ENCODE measurements at regions not wholly inside any gene's neighbourhood (a gene's known extent, or its start where the extent isn't known, plus 50 kb on each side); places are given as distances from the start of the nearest gene placed in this dataset.
"Not testable (repeated sequence)": the region's sequence is repeated elsewhere in the genome, so short reads cannot be mapped to it uniquely, and the experiment has no call there.

DNA sequence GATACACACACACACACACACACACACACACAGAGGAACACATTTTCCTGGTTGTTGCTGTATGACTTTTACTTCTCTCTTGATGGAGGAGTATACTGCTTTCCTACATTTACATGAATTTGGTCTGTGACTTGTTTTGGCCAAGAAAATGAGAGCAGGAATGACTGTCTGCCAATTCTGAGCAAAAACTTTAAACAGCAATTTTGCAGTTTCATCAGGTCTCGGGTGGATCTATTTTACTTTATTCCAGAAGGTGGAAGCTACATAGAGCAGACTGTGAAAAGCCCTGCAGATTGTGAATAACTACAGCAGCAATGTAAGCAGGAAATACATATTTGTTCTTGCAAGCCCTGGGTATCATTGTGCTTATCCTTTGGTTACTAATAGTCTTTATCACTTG, 1350.0 kb upstream of the EPHA6 start:
- no peak for DNase-seq (ENCODE audit: low read depth)

DNA sequence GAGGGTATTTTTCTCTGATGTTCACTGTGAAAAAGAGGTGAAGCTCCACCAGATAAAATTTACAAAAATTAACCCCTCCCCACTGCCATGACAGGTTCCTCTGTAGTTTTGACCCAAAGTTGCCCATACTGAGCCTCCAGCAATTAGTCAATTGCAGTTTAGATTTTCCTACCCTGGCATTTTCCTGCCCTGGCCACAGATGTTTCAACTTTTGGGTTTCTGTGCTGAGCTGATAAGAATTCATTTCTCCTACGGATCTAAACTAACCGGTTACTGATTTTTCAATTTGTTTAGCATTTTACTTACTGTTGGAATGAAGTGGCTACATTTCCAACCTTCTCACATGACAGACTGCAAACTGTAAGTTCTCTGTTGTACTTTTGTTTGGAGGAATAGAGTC, 1346.1 kb upstream of the EPHA6 start:
- no peak for DNase-seq (ENCODE audit: low read depth)

DNA sequence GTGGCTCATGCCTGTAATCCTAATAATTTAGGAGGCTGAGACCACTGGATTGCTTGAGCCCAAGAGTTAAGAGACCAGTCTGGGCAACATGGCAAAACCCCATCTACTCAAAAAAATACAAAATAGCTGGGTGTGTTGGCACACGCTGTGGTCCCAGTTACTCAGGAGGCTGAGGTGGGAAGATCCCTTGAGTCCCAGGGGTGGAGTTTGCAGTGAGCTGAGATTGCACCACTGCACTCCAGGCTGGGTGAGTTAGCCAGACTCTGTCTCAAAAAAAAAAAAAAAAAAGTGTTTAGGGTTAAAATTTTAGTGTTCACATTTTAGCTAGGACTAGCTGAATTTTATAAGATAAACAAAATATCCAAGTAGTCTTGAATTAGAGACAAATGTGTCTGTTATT, 1340.1 kb upstream of the EPHA6 start:
- DNase-seq (ENCODE audit: low read depth) = no peak

DNA sequence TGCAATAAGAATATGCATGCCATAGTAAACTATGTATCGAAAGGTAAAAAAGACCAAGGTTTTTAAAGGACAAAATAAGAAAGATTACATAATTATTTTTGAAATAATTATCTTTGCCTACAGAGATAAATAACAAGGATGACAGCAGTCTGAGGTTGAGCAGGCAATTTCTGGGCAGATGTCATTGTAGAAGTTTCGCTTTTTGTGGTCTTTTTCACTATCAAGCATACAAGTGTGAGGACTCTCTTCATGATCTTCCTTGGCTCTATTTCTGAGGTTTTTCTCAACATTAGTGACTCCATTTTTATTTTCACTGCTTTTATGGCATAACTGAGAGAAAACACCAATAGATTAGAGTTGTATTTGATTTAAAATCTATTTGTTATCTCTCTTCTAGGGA, 1337.9 kb upstream of the EPHA6 start:
- no peak for DNase-seq (ENCODE audit: low read depth)

DNA sequence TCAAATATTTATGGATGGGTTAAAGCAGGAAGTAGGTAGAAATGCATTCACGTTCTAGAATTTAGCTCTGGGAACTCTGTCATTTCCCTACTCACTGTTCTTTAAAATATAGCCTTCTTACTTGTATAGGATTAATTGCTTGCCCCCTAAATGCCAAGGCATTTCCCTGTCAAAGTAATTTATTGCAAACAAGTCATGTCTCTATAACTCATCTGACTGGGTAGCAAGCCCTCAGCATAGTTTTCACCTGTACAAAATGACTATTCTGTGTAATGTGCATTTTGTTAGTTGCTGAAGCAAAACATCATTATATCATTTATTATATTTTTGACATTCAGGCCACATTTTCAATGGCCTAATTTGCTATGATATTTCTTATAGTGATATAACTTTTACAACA, 1308.2 kb upstream of the EPHA6 start:
- no peak for DNase-seq (ENCODE audit: low read depth)

DNA sequence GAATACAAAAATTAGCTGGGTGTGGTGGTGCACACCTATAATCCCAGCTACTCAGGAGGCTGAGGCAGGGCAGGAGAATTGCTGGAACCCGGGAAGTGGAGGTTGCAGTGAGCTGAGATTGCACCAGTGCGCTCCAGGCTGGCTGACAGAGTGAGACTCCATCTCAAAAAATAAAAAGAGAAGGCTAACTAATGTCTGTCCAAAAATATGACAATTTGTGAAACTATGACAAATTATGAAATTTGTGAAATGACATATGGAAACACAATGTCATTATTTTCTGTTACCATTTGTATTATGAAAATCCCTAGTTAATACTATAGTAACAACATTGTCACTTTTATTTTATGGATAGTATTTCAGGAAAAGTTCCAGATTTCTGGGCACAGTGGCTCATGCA, 1306.3 kb upstream of the EPHA6 start:
- DNase-seq (ENCODE audit: low read depth) = no peak

DNA sequence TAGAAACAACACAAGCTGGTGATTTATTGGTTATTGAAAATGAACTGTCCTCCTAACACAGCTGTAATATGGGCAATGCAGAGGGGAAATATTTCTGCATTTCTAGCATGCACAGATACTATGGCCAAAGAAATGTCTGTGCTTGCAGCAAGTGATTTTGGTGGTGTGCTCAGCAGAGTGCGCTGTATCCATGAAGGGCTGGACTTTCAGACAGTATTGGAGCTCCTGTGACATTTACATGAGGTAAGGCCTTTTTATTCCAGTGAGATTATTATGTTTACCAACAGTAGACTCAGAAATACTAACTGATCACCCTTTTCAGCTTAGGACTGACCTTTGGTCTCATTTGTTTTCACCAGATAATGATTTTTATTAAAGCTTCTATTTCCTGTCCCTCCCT, 1302.6 kb upstream of the EPHA6 start:
- DNase-seq (ENCODE audit: low read depth) = no peak

DNA sequence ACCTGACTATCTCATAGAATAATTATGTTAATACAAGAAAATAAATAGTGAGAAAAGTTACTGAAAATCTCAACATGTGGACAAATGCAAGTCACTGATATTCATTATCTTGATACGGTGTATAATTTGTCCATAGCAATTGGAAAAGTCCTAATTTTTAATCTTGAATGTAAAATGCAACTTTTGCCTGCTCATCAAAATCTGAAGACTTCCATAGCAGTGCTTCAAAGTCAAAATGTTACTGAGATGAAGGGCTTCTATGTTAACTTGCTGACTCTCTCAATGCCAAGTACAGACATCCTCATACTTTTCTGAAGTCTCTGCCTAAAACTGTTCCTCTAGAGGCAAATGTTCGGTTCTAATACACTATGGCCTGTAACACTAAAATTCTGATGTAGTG, 1300.1 kb upstream of the EPHA6 start:
- no peak for DNase-seq (ENCODE audit: low read depth)

DNA sequence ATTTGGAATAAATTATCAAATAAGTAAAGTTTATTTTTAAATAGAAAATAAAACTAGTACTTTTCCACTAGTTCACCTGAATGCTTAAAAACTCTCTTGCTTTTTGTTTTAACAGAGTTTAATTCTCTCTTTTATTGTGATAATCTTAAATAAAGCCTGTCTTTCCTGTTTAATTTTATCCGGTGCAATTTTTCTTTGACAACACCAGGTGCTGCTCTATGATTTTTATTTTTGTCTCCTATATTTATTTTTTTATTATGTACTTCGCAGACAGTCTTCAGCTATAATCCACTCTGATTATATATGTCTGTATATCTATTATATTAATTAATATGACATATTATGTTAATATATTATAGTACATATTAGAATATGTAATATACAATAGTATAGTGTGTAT, 1293.0 kb upstream of the EPHA6 start:
- DNase-seq (ENCODE audit: low read depth) = no peak

DNA sequence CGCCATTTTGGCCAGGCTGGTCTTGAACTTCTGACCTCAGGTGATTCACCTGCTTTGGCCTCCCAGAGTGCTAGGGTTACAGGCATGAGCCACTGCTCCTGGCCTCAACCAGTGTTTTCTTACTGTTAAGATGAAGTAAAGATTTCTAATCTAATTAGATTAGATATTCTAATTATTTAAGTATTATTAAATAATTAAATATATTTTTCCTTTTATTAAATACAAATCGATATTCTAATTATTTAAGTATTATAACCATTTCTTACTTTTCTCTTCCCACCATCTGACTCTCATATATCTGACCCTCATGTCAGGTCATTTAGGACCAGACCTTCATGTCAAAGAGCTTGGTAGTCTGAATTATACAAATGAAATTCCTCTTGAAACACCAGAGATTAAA, 1291.9 kb upstream of the EPHA6 start:
- no peak for DNase-seq (ENCODE audit: low read depth)

DNA sequence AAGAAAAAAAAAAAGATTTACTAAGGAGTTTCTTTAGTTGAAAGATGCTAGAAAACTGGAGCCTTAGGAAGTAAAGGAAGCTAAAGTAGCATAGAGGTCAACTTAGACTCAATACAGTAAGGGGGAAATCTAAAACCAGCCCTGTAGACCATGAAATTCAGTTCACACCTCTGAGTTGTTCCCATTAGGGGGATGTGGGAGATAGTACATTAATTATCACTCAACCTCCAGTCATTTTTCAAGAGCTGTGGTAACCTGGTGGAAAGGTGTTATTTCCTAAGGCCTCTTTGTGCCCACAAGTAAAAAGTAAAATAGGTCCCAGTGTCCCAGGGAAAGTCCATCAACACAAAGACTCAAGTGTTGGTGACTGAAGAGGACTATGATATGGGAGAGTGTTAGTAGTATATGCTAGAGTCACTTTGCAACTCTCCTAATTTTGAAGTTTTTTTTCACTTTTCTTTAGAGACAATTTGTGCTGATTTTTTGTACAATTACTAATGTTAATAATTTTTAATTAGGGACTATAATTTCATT, 1274.4 kb upstream of the EPHA6 start:
- no peak for DNase-seq (ENCODE audit: low read depth)

DNA sequence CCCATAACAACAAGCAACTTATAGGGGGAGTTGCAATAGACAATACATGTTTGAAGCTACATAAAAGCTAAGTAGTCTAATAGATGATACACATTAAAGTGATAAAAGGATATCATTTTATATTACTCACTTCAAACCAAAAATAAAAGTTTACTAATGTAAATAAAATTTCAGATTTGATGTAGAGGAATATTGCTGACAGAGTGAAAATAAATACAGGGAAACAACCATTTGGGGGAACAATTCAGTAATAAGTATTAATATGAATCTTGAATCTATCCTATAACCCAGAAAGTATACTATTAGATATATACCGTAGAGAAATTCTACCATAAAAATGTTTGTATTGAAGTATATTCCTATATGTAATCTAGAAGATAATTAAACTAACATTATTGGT, 1248.9 kb upstream of the EPHA6 start:
- DNase-seq (ENCODE audit: low read depth) = no peak

DNA sequence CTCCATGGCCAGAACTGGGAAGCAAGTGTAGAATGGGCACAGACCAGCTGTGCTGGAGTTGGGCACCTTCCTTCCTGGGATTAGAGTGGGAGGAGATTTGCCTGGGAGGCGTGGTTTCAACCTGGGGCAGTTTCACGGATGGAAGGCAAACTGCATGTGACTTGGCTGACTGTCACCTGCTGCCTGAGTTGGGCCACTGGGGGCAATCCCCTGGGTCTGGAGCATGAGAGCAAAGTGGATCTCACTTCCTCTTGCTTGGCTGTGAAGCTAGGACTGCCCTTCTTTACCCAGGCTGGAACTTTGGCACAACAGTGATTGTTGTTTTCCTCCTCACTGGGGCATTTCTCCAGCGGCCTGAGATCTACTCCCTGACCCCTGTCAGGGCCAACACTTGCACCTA, 1247.0 kb upstream of the EPHA6 start:
- DNase-seq (ENCODE audit: low read depth) = no peak

DNA sequence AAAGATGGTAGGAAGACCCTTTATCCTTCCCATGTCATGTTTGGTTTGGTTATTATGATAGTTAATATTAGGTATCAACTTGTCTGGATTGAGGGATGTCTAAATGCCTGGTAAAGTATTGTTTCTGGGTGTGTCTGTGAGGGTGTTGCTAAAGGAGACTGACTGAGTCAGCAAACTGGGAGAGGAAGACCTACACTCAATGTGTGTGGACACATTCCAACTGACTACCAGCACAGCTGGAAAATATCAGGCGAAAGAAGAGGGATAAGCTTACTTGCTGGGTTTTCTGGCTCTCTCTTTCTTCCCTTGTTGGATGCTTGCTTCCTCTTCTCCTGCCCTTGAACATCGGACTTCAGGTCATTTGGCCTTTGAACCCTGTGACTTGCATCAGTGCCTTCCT, 1227.6 kb upstream of the EPHA6 start:
- DNase-seq (ENCODE audit: low read depth) = no peak

DNA sequence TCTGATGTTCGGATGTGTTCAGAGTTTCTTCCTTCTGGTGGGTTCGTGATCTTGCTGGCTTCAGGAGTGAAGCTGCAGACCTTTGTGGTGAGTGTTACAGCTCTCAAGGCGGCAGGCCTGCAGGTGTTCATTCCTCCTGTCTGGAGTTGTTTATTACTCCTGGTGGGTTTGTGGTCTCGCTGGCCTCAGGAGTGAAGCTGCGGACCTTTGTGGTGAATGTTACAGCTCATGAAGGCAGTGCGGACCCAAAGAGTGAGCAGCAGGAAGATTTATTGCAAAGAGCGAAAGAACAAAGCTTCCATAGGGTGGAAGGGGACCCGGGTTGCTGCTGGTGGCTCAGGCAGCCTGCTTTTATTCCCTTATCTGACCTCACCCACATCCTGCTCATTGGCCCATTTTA, 1226.8 kb upstream of the EPHA6 start:
- not testable (repeated sequence) for DNase-seq (ENCODE audit: low read depth)

DNA sequence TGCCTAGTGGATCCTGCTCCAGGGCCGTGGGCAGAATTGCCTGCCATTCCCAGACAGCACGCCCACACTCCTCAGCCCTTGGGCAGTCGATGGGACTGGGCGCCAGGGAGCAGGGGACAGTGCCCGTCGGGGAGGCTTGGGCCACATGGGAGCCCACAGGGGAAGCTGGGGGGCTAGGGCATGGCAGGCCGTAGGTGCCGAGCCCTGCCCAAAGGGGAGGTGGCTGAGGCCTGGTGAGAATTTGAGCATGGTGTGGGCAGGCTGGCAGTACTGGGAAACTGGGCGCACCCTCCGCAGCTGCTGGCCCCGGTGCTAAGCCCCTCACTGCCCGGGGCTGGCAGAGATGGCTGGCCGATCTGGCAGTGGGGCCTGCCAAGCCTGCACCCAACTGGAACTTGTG, 1225.9 kb upstream of the EPHA6 start:
- DNase-seq (ENCODE audit: low read depth) = no peak

DNA sequence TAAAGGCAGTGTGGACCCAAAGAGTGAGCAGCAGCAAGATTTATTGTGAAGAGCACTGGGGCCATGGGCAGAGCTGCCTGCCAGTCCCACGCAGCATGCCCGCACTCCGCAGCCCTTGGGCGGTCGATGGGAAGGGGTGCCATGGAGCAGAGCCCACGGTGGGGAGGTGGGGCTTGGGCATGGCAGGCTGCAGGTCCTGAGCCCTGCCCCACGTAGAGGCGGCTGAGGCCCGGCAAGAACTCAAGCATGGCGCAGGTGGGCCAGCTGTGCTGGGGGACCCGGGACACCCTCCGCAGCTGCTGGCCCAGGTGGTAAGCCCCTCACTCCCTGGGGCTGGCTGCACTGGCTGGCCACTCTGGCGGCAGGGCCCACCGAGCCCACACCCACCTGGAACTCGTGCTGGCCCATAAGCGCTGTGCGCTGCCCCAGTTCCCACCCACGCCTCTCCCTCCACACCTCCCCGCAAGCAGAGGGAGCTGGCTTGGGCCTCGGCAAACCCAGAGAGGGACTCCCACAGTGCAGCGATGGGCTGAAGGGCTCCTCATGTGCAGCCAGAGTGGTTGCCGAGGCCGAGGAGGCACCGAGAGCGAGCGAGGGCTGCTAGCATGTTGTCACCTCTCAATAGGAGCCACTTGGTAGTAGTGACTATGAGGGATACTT, 1218.8 kb upstream of the EPHA6 start:
- DNase-seq (ENCODE audit: low read depth) = no peak

DNA sequence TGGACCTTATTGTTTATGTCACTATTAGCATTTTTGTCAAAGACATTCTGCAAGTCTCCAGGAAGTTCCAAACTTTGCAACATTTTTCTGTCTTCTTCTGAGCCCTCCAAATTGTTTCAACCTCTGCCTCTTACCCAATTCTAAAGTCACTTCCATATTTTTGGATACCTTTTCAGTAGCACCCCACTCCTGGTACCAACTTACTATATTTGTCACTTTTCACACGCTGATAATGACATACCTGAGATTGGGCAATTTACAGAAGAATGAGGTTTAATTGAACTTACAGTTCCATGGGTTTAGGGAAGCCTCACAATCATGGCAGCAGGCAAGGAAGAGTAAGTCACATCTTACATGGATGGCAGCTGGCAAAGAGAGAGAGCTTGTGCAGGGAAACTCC, 1206.5 kb upstream of the EPHA6 start:
- no peak for DNase-seq (ENCODE audit: low read depth)

DNA sequence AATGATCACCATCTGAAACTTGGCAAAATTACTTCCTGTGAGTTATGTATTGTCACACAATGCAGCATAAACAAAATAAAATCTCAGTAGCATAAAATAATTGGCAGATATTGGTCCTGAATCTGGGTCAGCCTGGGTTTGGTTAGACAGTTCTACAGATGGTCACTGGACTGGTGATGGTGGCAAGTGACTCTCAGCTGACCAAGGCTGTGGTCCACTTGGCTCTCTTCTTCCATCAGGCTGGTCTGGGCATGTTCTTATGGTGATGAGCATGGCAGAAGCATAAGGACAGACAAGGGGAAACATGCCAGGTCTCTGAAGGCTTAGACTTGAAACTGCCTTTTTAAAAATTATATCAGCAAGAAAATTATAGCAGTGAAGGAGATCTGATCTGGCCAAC, 1205.0 kb upstream of the EPHA6 start:
- no peak for DNase-seq (ENCODE audit: low read depth)

DNA sequence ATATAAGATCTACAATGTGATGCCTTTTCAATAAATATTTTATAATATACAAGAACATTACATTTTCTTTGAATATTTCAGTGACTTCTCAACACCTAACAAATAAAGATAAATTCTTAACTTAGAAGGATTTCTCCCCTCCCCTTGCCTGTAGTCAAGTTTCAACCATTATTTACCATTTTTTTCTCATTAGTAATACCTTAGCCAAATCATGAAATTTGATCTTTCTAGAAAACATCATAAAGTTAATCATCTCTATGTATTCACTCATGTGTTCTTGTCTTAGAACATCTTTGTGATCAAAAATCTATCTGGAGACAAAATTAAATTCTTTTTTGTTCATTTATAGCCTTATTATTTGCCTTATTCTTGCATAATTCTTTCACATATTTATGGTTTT, 1201.8 kb upstream of the EPHA6 start:
- DNase-seq (ENCODE audit: low read depth) = no peak

DNA sequence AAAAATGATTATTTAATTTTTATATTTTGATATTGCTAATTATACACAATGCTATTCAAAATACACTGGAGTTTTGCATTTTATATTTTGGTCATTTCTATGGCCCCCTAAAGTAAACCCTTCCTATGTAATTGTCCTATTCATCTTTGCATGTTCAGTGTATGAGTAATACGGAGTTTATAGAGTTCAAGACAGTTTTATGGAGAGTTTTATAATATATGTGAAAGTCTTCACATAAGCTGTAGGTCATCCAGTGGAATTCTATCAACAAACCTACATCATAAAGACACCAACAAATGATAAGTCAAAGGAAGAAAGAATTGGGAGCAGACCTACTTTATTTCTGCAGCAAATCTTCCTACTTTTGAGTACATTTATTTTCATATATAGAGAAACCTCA, 1200.4 kb upstream of the EPHA6 start:
- no peak for DNase-seq (ENCODE audit: low read depth)

DNA sequence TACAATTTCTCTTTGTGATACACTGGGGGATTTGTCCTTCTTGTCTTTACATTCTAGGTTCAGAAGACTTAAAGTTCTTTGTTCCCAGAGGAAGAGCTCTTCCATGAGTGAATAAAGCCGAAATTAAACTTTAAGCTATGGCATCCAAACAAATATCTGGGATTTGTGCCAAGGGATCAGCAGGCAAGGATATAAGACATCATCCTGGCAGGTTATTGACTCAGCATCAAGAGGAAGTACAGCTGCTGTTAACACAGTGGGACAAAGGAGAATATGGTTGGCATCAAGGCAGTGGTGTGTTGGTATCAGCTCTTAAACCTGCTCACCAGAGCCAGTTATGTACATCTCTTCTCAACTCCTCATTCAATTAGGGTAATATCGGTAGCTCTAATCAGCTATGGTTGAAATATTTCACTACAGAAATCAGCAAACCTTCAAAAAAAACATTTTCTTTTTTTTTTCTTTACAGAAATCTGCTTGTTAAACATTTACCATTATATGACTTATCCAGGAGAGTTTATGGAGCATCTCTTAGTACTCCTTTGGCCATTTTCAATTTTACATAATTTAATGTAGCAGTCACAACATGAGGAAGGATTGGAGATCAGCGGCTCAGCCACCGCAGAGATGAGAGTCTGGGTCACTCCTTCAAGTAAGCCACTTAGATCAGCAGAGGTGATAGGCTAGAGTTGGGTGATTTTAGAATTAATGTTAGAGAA, 1198.6 kb upstream of the EPHA6 start:
- DNase-seq (ENCODE audit: low read depth) = no peak

DNA sequence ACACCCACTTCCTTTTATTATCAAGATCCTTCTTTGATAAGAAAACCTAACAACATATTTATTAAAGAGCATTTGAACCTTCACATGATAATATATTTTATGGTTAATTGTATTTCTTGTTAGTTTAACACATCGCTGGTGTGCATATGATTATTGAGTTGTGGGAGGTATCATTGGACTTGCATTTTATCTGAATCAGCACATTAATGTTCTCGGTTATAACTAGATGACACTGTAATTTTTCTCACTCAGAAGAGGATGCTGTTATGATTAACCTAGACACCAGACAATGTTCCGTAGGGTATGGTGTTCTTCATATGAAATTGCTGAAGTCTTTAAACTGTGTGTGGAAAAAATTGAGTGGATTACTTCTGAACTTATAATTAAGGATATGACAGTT, 1188.3 kb upstream of the EPHA6 start:
- DNase-seq (ENCODE audit: low read depth) = no peak

DNA sequence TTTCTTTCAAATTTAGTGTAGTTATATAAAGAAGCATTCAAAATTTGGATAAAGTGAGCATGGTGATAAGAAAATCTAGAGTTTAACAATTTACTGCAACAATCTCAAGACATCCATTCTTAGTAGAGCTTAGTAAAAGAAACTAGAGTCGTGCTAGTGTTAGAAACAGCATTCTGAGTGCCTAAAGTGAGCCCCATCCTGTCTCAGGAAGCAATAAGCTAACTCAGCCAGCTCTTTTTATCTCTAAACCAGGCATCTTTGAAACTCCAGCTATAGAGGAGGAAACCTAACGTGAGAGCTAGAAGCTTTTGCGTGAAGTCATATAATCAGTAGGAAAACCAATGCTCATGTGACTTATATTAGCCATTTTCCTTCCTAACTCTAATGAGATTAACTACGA, 1187.1 kb upstream of the EPHA6 start:
- DNase-seq (ENCODE audit: low read depth) = no peak
